UCSD-AML1 (cell line): ENCODE measurements at regions not wholly inside any gene's neighbourhood (a gene's known extent, or its start where the extent isn't known, plus 50 kb on each side); places are given as distances from the start of the nearest gene placed in this dataset.

Source experiments
- DNase-seq: peaks from one replicate; lab custom pipeline; 2025; ENCODE audit not compliant: unreplicated experiment; lab: John Stamatoyannopoulos, UW

DNA sequence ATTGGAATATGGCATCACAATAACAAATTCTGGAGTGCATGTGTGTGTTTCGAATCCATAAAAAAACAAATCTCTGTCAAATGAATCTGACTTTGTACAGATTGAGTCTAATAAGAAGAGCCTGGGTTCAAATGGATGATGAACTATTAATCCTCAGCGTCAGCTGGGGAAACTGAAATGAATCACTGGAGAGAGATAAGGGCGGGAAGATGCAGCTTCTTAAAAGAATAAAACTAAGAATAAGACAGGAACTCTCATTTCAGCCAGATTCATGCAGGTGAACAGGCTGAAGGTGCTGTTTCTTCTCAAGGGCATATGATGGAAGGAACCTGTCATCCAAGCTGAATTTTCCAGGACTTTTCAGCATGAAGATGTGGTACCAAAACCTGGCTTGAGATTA, 202.6 kb upstream of the TRIB2 start:
- DNase-seq = no peak

DNA sequence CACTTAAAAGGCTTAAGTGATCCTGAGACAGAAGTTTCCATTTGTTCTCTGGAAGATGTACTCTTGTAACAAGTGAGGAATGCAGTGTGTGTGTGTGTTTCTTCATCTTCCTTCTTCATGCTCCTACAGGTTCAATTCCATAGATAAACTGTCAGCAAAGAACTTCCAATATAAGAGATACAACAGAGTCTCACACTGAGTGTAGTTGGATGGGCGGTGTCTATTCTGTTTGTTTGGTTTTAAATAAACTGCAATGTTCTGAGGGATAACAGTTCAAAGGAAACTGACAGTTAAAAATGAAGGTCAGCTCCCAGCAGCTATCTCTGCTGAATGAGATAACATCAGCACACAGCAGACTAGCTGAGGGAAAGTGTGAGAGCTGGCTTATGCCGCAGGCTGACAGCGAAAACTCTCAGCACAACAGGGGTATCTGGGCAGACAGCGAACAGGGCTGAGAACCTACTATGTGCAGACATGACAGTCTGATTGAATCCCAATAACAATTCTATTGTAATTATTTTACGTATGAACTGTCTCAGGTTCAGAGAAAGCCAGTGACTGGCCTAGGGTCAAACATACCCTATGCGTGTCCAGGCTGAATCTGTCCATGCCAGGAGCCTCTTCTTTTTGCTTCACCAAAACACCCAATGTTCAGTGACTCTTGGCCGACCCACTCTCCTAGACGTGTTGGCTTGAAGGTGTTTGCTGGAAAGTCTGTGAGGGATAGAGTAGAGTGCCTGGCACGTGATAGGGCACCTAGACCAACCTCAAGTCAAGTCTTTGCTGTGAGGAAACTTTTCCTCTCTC, 201.9 kb upstream of the TRIB2 start:
- no peak for DNase-seq

DNA sequence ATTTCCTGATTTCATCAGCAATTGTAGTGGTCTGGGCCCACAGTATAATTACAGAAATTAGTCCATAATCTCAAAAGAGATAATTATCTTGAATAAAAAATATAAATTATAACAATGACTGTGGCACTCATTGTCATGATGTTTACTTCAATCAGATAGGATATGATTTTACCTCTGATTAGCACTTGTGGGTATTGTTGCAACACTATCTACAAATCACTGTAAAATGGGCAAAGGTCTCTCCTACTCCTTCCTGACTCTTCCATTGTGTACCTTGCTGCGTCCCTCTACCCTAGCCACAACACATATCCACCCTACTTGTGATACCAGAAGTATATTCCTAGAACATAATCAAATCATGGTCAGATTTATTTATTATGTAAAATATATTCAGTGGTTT, 200.9 kb upstream of the TRIB2 start:
- no peak for DNase-seq

DNA sequence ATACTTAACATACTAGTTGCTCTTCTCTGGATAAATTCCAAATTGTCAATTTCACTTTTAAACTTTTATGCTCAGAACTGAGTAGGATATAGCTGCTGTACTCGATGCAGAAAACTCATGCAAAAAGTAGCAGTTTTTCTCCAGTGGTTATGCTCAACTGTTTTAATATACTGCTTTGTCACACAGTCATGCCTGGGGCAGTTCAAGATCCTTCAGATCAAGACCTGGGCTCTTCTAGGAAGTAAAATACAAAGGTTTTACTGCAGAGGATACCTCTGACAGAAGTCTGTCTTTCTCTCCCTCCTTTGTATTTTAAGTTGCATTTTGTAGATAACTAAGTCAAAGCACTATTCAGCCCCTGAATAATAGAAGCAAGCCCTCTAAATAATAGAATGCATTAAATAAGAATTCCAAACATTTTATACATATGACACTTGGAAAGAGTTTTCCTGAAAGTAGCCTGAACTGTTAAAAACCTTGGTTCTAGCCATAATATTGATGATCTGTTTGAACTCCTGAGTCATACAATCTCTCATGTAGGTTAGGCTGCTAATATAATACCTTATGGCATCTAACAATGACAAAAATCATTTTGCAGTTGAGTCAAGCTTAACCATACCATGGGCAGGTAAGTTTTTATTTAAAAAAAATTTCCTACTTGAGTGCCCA, 183.3 kb upstream of the TRIB2 start:
- no peak for DNase-seq

DNA sequence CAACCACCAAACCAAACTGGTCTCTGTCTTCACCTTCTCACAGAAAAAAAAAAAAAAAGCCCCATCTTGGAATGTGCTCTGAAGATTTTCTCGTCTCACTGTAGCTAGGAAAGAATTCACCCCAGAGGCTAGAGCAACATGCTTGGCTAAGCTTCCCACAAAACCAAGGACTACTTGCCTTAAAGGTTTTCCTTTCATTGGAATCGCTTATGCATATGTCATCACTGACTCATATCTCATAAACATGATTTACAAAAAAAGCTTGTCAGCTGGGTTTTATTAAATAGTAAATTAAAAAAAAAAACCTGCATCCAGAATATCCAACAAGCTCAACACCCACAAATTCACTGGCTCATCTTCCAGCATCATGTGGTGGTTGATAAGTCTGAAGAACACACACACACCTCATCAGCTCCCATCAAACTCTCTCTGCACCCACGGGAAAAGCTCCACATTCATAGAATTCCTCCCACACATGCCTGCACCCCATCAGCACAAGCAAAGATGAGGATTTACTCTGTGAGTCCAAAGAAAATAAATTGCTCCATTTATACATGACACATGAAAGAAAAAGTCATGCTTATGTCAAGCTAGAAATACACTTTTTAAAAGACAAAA, 182.0 kb upstream of the TRIB2 start:
- no peak for DNase-seq

DNA sequence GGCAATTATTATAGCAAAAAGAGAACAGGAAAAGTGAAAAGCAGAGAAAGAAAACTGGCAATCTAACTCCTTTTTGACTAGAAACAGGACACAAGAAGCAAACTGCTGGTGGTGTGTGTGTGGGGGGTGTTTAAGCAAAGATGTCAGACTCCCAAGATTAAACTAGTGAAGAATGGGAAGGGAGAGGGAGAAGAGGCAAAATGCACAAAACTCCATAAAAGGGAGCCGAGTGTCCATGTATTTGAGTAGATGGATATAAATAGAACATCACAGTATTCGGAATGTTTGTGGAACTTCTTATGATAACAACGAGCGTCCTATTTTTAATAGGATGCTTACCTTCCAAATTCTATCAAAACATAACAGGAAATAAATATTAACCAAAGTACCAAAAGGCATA, 179.8 kb upstream of the TRIB2 start:
- no peak for DNase-seq

DNA sequence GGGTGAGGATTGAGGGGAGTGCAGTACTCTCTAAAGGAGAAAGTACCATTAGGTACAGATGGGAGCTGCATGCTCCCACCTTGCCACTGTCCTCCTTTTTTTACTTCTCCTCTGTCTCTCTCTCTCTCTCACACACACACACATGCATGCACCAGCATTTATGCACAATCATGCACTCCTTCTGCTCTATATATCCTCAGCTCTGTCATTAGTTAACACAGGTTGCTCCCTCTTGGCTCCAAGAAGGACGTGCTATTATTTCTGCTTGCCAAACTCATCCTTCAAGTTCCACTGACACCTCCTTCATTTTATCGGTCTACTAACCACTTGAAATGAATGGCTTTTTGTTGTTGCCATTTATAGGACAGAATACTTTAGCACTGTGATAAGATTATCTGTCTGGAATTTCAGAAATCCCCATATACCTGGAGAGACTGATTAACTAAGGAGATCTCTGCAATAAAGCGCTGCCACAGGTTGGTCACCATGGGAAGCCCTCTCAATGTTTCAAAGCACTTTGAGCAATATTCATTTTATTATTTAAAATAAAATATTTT, 178.5 kb upstream of the TRIB2 start:
- DNase-seq = no peak

DNA sequence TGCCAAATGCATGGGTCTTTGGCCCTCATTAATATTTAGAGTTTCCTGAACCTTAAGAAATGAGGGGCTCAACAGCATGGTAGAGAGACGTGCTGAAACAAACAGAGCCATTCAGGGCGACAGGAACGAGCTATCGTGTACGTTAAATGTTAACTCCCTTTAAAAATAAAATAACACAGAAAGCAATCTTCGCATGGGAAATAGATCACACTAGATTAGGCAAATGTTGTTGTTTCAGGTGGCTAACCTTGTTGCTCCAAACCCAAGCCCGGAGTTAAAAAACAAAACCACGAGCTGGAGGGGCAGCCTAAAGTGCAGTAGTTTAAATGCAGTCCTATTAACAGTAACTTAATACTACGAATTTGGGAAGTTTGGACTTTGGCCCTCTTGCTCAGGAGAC, 177.4 kb upstream of the TRIB2 start:
- no peak for DNase-seq

DNA sequence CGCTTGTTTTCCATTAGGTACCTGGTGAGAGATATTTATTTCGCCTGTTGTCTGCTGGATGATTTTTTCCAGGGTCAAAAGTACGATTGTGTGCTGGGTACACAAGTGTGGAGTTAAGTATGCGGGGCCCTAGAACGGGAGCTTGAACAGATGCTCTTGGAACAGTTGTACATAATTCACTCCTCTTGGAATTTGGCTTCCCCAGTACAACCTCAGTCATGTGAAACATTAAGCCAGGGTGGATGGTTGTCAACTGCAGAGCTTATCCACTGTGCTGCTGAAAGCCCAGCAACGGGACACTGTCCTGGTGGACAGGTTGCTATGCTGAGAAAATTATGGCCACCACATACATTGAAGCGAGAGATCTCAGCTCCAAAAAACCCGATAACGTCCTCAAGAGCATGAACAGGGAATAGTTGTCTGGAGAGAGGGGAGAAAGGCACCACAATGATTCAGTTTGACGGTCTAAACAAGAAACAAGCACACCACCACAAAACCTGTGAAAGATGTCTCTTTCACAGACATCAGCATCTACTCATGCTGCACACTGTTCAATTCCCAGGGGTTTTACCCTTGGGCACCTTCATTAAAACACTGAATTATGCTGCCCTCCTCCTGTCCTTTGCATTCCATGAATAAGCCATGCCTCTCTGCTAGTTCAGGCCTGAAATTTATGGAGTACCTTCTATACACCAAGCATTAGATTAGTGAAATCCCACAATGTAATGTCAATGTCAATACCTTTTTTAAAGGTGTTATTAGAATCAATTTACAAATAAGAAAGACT, 176.8 kb upstream of the TRIB2 start:
- DNase-seq = no peak

DNA sequence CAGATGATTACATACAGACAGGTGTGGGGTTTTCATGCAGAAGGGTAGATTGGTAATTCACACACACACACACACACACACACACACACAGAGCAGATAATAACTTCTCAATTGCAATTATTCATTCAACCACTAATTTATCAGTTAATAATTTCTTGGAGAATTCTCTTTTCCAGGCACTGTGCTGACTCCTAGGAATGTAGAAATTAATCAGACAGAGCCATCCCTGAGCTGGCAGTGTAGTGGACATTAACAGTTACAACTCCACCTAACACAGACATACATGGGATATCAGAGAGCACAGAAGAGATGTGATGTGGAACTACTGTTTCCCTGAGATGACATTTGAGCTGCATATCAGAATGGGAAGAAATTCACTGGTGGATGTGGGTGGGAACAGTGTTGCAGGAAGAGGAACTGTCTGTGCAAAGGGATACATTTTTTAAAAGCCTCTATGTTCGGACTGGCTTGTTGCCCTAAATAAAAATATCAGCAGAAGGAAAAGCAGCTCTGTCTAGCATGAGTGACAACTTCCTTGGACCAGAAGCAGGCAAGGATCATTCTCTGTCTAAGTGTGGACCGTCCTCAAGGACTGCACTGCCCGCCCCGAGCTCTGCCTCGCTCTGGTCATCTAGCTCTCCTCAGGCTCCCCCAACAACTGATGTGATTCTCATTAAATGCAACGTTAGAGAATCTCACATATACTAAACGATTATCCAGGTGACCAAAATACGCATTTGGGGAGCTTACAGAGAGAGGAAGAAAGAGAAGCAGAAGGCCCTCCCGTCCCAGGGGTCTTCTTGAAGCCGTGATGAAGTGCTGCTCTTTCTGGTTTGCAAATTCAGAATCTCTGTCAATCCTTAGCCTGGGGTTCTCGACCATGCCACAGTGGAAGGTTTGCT, 173.4 kb upstream of the TRIB2 start:
- no peak for DNase-seq

DNA sequence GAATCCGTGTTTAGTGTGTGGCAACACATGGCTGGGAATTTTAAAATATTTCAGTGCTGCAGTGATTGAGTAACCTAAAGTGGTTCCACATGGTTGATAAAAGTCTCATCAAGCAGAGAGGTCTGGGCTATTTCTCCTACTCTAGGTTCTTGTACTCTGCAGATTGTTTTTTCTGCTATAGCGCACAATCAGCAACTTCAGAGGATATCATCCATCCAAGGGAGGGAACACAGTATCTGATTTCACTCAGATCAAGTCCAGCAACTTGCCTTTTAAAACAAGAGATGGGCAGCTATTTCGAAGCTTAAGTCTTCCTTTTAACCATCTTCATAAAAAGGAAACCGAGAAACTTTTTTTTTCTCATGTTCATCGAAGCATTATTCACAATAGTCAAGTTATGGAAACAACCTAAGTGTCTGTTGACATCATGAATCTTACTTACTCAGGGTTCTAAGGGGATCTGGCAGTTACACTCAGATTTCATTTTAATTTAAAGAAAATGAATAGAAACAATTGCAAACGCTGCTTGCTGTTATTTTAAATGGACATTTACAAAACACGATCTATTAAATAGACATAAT, 172.7 kb upstream of the TRIB2 start:
- DNase-seq = no peak

DNA sequence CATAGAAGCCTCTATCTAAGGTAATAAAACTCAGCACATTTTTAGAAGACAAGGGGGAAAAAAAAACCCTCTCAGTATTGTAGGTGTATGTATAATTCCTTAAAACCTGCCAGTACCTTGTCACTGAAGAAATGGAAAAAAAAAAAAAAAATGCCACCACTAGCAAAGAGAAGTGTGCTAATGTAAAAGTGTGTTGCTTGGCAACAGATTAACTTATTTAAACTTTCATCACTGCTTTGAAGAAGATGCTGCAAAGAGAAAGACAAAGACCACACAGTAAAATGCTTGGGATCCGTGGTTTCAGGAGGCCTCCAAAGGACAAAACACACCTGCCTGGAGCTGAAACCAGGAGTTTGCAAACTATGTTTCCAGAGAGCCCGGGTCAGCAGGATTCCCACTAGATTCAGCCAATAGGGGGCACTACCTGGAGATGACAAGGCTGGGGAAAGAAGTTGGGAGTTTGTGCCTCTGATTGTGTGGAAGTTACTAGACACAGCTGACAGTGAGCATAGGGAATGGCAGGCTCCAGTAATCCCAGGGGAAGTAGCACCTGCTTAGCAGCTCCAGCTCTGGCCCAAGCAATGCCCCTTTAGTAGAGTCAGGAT, 169.1 kb upstream of the TRIB2 start:
- DNase-seq = no peak

DNA sequence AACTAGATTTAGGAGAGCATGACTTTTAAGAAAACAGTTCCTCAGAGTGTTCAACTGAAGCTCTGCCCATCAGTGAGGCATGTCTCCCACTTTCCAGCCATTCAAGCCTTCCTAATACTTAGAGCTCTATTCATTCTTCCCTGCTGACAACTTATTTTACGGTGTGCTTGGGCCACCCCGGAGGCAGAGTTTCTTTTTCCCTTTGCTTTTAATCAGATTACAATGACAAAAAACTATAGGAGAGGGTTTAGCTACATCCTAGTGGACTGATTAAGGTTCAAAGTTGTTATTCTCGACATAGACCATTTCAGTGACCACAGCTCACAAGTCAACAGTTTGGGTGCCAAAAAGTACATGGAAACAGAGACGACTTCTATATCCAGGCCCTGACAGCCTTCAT, 167.8 kb upstream of the TRIB2 start:
- DNase-seq = no peak

DNA sequence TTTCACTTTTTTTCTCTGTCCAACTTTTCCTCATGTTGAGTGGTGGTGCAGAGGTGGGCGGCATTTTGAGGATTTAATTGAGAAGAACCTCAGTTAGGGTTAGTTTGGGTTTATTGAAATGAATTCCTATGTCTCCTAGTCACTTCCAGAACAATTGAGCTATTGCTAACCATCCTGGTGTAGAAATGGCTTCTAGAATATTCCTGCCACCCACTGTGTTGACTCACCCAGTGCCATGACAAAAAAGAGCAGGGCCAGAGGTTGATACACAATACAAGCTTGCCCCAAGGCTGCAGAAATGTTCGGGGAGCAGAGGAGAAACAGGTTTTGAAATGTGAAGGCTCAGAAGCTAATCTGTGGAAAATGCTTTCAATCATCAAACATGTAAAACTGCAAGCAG, 167.1 kb upstream of the TRIB2 start:
- no peak for DNase-seq

DNA sequence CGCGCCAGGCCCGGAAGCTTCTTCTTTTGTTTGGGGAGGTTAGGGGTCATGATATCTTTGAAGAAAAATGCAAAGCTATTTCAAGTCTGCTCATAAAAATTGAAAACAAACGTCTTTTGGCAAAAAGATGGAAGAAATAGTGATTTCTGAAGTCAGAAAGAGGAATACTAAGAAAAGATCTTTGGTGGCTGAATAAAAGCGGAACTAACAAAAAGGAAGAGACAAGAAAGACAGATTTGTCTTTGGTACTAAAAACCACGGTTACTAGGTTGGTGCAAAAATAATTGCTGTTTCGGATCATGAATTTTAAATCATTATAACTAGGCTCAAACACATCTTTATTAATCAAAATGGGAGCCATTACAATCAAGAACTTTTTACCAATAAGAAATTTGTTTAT, 164.6 kb upstream of the TRIB2 start:
- DNase-seq = no peak

DNA sequence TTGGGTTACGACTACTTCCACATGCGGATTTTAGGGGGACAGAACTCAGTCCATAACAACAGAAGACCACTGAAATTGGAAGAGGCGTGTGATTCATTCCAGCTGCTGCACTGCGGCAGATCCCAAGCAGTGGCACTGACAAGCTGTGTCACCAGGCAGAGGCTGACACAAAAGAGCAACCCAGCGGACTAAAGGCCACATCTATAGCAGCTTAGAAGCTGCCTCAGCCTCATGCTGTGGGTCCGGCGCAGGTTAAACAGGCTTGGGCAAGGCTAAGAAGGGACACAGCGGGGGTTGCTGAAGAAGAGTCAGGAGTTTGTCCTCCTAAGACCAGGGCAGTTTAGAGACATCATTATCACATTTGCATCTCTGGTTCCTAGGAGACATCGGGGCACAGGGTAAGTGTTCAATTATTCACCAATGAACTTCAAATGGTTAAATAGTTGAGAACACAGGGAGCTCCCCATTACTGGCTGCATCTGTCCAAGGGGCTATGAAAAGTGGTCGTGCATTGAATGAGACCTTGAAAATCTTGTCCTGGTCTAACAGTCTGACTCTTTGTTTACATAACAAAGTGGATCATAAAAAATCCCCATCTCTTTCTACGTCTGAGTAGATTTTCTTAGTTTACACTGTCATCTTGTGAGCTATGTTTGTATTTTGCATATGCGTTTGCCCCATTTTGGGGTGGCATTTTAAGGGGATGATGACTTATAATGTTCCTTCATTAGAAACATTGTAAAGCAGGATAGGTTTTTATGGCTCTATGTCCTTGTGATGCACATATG, 162.3 kb upstream of the TRIB2 start:
- no peak for DNase-seq

DNA sequence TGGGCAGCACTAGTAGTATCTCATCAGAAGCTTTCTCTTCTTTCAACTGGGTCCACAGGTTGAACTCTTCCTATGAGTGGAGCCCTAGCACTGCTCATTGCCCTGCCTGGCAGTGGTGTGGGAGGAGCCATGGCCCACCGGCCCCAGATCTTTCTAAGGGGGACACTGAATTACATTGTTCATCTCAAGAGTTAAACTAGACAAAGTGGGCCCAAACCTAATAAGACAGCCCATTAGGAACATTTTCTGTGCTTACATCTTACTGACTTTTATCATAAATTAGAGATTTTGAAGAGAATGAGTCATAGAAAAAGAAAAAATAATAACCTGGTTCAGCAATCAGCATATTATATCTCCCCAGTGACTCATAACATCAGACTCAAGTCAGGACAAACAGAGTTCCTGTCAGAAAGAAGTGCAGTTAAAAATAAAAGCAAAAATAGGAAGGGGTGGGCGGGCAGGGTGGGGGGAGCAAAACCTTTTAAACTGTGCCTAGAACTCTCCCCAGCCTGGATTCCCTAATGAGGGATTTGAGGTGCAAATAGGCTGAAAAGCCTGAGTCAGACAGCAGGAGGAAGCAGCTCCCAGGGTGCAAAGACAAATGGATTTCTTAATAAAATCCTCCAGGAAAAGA, 161.6 kb upstream of the TRIB2 start:
- DNase-seq = no peak

DNA sequence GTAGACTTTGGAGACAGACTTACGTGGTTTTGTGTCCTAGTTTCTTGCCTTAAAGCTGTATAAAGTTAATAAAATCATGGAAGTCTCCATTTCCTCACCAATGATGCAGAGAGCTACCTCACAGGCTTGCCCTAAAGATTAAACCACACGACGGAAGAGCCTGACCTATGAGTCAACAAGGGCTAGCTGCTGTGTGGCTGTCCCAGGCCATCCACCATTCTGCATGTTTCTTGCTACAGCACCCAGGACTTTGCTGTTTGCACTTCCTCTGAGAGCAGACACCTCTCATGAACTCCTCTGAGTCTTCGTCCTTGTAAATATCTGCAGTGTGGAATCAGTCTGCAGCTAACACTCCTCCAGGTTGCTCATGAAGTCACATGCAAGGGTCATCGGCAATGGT, 160.0 kb upstream of the TRIB2 start:
- no peak for DNase-seq
